GM18517 (cell line): ENCODE measurements at regions not wholly inside any gene's neighbourhood (a gene's known extent, or its start where the extent isn't known, plus 50 kb on each side); places are given as distances from the start of the nearest gene placed in this dataset.
"Not testable (repeated sequence)": the region's sequence is repeated elsewhere in the genome, so short reads cannot be mapped to it uniquely, and the experiment has no call there.

Experiments
- ATAC-seq: cut with Tn5 transposase; IDR thresholded peaks from one replicate; pipeline ENCODE4 v1.9.1; 2021; ENCODE audit warnings: mild to moderate bottlenecking, moderate library complexity; ENCODE audit not compliant: unreplicated experiment

DNA sequence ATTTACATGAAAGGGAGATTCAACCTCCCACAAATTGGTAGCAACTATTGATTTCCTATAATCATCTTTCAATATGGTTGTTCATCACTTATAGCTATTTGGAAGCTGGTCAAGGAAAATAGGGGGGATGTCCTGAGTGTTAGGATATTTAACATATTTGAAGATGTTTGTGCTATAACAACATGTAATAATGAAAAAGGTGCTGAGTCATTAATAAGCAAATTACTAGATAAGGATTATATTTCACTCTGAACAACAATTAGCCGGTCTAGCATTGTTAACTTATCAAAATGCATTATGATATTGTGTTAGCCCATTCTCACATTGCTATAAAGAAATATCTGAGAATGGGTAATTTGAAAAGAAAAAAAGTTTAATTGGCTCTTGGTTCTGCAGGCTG is 225.8 kb upstream of the ARPP21 start:
- ATAC-seq = no peak

DNA sequence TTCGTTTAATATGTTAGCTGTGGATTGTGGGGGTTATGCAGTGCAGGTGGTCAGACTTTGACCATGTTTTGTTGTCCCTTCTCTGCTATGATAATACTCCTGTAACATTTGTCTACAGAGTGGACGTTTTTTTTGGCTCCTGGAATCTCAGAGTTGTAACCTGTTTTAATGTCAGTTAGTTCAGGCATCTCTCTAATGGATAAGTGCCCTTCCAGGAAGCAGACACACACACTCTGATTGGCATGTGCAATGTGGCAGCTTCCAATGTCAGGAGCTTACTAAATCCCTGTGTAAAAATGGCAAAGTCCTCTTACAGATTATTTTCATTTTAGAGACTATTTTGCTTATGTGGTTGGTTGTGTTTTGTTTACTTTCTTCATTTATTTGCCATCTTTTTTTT is 222.2 kb upstream of the ARPP21 start:
- no peak for ATAC-seq

DNA sequence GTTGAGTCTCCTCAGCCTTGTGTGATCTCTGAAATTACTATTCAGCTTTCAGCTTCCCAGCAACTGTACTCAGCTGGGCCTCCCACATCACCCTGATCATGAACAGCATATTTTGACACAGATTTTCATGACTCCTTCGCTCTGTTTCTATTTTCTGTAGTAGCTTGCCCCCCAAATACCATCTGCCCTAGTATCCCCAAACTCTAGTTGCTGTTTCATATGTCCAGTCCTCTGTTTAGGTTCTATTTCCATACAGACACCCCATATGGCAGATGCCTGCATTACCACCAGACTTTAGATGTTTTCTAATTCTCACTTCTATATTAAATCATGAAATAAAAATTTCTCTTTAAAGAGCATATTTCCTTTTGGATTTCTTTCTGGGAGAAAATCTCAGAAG is 217.2 kb upstream of the ARPP21 start:
- no peak for ATAC-seq

DNA sequence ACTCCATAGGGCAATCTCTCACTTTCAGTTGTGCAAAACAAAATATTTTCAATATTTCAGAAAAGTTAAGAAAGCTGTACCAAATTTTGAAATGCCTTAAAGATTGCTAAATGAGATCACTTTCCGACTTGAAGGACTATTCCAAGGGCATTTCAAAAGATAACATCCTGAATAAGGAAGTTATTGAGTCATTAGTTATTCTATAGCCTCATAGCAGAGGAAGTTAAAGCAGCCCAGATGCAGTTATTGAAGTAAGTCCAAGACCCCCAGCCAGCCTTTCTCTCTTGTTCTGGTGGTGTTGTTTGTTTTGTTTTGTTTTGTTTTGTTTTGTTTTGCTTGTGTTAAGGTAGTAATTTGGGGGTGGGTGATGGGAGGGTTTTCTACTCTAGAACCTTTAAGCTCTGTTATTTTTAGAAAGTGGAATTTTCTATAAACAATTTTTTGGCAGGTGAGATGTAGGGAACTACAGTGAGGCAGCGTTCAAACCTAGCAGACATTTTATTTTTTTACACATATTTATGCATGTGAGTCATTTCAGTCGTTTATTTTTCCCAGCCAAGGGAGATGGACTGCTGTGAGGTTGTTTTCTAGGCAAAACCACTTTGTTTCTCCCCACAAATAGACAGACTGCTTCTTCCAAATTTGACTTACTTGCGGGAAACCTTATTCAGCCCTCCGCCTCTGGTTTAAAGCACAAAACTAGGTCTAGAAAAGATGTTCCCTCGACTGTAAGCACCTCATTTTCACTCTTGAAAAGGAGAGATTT is 216.3 kb upstream of the ARPP21 start:
- no peak for ATAC-seq

DNA sequence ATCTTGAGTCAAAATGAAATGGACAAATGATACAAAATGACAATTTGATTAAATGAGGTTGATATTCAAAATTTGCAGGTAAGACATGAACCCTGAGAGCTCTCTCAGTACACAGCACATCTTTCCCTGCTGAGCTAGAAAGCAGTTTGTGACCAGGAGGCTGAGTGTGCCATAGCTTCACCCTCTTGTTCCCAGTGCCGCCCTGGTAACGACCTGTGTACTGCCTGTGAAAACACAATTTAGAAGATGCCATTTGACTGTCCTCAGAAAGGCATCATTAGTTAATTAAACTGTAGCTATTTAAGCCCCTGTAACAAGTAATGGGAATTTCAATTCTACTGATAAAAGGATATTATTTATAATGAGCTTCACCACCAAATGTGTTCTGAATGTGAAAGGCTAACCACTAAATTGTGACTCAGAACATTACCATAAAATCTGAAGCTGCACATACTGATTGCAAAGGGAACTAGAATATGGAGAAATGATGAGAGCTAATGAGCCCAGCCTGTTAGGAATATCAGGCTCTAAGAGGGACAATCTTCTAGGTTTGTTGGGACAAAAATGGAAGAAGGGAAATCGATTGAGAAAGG is 212.9 kb upstream of the ARPP21 start:
- no peak for ATAC-seq

DNA sequence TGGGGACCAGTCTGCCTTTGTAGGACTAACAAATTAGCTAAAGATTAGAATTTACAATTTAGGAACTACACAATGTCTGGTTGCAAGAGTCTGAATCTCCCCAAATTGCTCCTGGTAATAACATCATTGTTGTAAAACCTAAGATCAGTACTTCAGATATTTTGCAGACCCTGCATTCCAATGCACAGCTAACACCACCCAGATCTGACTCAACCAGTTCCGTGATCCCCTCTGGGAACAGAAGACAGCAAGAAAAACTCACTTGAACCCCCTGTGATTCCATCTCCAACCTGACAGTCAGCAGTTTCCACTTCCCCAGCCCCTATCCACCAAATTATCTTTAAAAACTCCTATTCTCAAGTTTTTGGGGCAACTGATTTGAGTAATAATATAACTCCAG is 201.9 kb upstream of the ARPP21 start:
- no peak for ATAC-seq

DNA sequence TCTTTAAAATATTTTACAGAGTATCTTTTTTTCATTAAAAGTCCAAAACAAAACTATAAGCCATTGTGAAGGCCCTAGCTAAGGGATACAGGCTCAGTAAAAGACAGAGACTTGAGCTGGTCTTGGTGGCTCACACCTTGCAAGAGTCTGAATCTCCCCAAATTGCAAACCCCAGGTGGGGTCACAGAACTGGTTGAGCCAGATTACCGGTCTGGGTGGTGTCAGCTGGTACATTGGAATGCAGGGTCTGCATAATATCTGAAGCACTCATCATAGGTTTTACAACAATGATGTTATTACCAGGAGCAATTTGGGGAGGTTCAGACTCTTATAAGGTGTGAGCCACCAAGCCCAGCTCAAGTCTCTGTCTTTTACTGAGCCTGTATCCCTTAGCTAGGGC is 201.2 kb upstream of the ARPP21 start:
- ATAC-seq = no peak

DNA sequence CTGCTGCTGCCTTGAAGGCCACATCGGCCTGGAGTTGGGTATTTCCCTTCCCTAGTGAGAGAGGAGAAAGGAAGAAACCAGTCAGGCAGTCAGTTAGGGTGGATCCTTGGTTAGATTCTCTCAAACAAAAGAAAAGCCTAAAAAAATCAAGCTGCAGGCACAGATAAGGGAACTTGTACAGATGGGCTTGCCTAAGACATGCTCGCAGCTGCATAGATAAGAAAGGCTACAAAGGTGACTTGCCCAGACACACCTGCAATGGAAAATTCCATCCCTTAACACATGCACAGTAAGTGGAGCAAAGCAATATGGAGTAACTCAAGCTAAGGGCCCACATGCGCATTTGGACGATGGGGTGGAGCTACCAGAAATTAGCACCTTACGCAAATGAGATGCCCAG is 199.7 kb upstream of the ARPP21 start:
- no peak for ATAC-seq

DNA sequence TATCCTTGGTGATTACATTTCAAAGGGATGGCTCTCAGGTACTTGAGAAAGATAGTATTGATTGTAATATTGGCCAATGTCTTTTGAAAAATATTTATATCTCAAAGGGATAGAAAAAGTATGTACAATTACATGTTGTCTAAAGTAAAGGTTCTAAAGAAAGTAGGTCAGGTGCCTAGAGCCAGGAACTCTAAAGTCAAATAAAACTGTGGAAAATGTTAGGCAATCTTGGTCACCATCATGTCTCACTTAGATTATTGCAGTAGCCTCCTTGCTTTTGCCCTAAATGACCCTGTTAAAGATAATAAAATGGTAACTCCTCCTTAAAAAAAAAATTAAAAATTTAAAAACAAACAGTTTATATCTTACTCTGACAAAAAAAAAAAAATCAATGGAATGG is 198.5 kb upstream of the ARPP21 start:
- ATAC-seq = no peak

DNA sequence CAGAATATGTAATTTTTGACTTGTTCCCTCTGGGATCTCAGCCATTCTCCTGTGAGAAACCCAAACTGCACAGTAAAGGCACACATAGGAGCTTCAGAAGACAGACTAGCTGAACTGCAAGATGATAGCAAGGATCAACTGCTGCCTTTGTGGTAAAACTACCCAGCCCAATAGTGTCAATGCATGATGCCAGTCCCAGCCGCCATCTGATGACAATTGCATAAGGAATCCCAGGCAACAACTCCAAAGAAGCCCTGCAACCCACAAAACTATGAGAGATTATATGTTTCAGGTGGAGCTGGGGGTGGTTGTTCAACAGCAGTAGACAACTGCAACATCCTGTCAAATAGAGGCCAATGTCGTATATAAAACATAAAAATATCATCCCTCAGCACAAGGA is 192.4 kb upstream of the ARPP21 start:
- ATAC-seq = no peak

DNA sequence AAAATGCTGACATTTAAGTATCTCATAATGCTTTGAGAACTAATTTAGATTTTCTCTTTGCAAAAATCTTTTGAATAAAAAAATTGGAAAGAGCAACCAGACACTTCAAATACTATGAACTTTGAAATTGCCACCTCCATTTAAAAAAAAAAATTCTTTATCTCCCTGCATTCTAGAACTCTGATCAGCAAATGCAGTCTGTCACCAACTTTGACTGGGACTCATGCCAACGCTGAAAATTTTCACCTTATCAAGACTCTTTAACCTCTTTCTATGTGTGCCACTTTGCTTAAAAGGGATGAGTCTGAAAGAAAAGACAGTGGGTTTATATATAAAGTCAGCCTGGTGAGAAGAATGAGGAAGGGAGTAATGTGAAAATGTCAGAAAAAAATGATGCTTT is 191.2 kb upstream of the ARPP21 start:
- no peak for ATAC-seq

DNA sequence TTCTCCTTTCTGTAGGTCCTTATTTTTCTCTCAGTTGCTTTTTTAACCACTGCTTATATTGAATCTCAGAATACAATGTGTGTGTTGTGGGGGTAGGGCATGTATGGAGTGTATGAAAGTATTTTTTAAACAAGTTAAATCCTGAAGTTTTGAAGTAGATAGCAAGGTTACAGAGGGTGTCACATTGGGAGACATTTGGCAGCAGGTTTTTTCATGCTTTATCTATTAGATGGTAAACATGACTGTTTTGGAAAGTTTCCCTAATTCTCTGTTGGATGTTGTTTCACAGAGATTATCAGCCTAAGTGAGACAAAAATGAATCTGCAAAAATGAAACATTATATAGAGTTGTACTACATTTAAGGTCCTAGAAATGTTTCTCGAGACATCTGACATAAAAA is 190.6 kb upstream of the ARPP21 start:
- no peak for ATAC-seq

DNA sequence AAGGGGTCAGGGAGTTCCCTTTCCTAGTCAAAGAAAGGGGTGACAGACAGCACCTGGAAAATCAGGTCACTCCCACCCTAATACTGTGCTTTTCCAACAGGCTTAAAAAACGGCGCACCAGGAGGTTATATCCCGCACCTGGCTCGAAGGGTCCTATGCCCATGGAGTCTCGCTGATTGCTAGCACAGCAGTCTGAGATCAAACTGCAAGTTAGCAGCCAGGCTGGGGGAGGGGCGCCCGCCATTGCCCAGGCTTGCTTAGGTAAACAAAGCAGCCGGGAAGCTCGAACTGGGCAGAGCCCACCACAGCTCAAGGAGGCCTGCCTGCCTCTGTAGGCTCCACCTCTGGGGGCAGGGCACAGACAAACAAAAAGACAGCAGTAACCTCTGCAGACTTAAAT is 184.5 kb upstream of the ARPP21 start:
- ATAC-seq = not testable (repeated sequence)

DNA sequence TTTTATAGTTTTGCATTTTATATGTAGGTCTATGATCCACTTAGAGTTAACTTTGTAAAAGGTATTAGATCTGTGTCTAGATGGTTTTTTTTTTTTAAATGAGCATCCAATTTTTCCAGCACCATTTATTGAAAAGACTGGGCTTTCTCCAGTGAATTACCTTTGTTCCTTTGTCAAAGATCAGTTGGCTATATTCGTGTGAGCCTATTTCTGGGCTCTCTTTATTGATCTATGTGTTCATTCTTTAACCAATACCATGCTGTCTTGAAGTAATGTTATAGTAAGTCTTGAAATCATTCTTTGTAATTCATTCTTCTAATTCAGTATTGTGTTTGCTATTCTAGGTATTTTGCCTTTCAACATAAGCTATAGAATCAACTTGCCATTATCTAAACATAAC is 165.4 kb upstream of the ARPP21 start:
- no peak for ATAC-seq

DNA sequence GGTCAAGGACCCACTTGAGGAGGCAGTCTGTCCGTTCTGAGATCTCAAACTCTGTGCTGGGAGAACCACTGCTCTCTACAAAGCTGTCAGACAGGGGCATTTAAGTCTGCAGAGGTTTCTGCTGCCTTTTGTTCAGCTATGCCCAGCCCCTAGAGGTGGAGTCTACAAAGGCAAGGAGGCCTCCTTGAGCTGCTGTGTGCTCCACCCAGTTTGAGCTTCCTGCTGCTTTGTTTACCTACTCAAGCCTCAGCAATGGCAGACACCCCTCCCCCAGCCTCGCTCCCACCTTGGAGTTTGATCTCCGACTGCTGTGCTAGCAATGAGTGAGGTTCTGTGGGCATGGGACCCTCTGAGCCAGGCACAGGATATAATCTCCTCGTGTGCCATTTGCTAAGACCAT is 156.8 kb upstream of the ARPP21 start:
- ATAC-seq = not testable (repeated sequence)

DNA sequence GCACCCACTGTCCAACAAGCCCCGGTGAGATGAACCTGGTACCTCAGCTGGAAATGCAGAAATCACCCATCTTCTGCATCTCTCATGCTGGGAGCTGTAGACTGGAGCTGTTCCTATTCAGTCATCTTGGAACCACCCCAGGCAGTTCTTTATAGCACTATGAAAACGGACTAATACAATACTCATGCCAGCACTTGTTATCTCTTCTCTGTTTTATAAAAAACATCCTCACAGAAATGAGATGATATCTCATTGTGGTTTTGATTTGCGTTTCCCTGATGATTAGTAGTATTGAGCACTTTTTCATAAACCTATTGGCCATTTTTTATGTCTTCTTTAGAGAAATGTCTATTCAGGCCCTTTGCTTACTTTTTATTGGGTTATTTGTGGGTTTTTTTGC is 156.2 kb upstream of the ARPP21 start:
- ATAC-seq = no peak

DNA sequence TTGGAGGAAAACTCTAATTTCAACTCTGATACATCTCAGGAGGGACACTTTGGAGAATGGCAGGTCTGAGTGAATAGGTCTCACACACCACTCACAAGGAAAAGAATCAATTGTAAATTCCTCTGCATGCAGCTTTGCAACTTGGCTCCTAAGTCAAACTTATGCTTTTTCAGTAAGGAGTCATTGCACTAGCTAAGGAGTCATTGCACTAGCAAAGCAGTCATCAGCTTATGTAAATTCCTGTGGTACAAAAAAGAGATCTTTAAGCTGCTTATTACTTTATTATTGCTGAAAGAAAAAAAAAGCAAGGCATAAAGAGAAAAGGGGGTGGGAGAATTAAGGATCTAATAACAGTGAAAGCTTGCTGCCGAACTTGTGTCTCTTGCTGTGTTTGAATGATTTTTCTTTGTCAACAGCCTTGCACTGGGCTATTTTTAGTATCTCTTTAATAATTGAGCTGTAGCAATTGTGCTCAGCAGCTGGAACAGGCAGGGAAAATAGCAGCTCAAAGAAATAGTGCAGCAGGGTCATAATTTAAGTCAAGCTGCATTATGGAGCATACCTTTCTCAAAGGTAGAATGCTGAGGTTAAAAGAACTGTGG is 154.3 kb upstream of the ARPP21 start:
- ATAC-seq = no peak

DNA sequence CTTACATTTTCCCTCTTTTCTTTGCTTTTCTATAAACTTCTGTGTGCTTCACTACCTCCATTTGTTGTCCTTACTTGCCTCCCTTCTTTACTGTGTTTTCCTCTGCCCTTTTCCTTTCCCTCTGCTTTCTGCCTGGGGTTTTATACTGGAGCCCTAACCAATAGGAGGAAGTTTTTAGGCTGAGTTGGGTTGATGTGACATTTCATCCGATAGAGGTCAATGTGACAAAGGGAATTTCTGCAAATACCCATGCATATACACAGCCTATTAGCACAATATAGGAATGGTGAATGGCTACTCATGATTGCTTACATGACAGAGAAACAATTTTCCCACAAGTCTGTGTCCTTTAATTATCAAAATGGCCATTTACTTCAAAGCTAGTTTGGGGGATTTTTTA is 153.0 kb upstream of the ARPP21 start:
- ATAC-seq = no peak

DNA sequence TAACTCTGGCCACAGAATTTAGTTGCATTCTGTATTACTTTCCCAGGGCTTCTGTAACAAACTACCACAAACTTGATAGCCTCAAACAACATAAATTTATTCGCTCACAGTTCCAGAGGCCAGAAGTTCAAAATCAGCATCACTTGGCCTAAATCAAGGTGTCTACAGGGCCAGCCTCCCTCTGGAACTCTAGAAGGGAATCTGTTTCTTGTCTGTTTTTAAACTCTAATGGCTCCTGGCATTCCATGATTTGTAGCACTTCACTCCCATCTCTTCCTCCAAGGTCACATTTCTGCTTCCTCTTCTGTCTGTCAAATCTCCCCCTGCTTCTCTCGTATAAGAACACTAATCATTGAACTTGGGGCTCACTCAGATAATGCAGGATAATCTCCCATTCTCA is 151.9 kb upstream of the ARPP21 start:
- no peak for ATAC-seq

DNA sequence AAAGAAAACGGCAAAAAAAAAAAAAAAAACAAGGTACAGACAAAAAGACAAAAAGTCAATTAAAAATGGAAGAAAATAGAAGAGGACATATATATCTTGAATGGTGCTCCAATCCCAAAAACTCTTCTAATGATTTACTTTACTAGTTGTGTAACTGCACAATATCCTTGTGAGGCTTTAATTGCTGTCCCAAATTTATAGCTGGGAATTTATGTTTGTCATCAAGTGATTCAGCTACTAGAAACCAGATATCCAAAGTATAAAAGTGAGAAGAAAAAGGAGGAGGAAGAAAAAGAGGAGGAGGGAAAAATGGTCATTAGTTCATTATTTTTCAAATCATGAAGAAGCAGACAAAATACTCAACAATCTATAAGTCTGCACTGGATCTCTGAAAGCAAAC is 150.8 kb upstream of the ARPP21 start:
- ATAC-seq = no peak

DNA sequence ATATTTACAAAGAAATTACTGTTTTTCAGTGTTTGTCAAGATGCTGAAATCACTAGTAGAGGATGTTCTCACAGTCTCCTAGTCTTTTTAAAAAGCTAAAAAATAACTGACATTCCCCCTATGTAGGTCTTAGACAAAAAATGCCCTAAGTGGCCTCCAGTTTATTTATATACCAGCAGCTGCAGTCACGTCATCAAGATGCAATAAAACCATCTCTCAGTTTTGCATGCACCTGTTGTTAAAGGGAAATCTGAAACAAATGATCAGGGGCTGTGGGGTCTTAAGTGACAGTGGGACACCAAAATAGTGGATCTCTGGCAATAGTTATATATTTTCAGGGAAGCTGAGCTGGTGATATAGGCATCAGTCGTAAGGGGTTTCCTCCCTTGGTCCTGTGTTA is 146.5 kb upstream of the ARPP21 start:
- no peak for ATAC-seq

DNA sequence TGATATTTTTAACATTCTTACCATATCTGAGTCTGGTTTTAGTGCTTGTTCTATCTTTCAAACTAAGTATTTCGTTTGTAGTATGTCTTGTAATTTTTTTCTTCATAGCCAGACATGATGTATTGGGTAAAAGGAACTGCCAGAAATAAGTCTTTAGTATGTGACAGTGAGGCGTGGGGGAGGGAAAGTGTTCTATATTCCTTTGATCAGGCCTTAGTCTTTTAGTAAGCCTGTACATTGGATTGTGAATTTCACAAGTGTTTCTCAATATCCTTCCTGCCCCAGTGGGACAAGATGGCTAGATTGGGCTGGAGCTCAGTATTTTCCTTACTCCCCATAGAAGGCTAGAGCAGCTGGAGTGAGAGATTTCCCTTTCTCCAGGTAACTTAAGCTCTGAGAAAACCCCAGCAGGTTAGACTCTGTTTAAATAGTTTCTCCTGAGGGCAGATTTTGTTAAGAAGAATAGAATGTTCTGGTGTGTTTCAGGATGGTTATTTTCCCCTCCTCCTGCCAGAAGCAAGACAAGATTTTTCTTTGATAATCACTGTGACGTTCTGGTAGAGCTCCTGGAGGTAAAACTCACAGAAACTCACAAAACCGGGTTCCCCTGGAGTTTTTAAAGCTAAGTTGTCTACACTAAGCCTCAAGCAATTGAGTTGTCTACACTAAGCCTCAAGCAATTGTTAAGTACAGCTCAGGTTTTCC is 140.7 kb upstream of the ARPP21 start:
- ATAC-seq = no peak
